Epidermal melanocyte (primary cell): ENCODE measurements at regions not wholly inside any gene's neighbourhood (a gene's known extent, or its start where the extent isn't known, plus 50 kb on each side); places are given as distances from the start of the nearest gene placed in this dataset.
"Not testable (repeated sequence)": the region's sequence is repeated elsewhere in the genome, so short reads cannot be mapped to it uniquely, and the experiment has no call there.

Source experiments
- DNase-seq: peaks from one replicate; pipeline ENCODE4 v3.0.0; 2011; ENCODE audit warnings: low spot score; ENCODE audit not compliant: insufficient read length

DNA sequence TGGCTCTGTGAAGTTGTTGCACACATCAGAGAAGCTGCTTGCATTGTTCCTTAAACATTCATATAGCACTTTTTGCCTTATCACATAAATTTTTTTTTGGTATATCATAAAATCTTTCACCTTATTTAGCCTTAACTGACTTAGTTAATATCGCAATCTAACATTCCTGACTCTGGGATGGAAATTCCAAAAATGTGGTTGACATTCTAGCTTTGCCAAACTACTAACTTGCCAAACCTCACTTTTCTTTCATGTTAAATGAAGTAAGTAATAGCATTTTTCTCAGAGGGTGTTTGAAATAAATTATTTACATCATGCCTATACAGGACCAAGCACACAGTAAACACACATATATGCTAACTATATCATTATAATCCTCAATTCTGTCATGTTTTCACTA lies 736.9 kb upstream of the PCDH9 start:
- DNase-seq: no peak

DNA sequence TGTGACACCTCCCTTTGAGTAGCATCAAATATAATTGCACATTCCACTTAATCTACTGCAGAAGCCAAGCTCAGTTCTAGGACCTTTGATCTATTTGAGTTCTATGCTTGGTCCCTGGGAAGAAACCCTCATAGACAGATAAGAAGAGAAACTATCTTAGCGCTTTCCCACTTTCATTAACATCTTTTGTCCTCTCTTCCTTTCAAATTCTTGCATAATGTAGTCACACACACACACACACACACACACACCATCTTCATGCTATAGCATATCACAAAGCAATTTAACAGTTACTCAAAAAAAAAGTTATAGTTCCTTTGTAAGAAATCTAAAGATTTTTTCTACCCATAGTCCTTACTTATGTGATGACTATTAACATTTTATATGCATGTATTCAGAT lies 735.9 kb upstream of the PCDH9 start:
- no peak for DNase-seq

DNA sequence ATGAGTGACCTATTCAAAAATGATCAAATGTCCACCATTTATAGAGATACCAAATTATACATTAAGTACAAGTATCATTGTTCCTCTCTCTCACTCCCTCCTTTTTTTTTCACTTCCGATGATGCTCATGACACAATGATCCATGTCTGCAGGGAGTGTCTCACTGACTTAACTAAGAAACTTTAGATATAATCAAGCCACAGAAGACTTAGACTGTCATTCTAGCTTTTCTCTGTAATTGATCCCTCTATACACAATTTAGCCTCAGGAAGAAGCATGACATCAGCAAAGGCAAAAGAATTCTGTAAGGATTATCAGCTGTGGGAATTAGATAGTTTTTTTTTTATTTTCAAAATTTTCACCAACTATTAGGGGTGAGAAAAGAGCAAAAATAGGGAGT lies 734.9 kb upstream of the PCDH9 start:
- DNase-seq: no peak

DNA sequence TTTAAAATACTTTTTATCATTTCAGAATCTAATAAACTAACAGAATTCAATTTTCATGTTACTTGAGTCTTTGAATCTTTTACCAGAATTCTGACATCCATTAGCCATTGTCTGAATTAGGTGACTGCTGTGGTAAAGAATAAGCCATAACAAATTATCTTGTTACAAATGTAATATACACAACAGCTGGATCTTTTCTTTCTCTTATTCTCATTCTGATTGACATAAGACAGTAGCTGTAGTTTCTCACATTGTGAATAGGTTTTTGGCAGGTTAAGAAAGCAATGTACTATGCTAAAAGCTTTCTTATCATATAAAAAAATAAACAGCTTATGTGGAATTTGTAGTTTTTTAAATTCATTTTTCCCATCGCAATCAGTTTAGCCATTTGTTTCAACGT lies 734.0 kb upstream of the PCDH9 start:
- DNase-seq: no peak

DNA sequence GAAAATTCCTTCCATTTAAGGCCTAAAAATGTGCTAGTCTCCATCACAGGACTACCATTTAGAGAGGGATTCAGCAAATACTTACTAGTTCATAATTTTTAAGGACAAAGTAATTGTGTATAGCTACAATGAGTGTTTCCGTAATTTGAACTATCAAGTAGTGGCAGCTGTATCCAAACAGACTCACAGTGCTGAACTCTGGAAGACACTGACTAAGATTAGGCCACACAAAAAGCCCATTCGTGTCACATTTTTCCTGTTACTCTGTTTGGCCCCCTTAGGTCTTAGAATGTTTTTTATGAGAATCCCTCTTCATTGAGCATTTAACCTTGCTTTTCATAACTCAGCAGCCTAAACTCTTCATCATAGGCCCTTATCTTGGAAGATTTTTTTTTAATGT lies 731.2 kb upstream of the PCDH9 start:
- DNase-seq: no peak

DNA sequence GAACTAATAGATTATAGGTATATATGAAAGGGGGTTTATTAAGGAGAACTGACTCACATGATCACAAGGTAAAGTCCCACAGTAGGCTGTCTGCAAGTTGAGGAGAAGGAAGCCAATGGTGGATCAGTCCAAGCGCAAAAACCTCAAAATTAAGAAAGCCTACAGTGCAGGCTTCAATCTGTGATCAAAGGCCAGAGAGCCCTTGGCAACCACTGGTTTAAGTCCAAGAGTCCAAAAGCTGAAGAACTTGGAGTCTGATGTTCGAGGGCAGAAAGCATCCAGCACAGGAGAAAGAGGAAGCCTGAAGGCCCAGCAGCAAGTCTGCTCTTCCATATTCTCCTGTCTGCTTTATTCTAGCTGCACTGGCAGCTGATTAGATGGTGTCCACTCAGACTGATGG lies 721.3 kb upstream of the PCDH9 start:
- DNase-seq: no peak

DNA sequence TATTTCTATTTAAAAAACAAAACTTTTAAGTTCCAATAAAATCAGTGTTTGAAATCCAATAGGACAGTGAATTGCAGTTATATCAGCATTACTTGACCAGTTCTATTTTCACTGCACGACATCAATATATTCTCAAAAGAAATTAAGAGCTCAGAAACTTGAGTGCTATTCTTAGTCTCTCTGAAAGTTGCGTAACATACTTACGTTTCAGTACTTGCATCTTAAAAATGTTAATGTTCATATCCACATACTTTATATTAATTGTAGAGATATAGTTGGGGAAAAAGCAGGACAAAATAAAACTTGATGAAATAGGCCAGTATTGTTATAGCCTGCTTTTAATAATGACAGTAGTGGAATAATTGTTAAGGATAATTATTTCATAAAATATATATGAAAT lies 720.5 kb upstream of the PCDH9 start:
- no peak for DNase-seq

DNA sequence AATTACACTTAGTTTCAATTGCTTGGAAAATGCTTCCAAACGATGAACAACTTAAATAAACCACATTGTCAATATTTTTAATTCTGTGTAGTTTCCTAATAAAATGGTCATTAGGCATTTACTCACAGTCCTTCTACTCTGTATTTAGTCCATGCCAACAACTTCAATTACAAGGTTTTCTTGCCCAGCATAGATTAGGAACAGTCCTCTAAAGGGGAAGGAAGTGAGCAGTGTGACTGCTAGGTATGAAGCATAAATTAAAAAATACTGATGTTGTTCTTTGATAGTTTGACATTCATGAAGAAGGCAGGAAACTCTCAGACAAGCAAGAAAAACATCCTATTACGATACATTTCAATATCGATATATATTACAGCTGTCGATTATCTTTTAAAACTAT lies 716.0 kb upstream of the PCDH9 start:
- DNase-seq: no peak

DNA sequence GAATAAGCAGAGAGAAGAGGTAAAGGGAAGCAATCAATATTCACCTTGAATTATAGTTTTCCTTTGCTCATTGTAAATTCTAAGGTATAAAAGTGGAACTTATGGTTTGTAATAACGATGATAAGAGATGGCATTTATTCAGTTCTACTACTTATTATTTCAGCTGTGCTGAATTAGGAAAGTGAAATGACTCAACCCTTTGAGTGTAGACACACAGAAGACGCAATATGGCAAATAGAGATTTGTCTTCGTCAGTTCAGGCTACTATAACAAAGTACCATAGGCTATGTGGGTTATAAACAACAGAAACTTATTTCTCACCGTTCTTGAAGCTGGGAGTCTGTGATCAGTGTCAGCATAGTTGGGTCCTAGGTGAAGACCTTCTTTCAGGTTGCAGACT lies 713.0 kb upstream of the PCDH9 start:
- no peak for DNase-seq

DNA sequence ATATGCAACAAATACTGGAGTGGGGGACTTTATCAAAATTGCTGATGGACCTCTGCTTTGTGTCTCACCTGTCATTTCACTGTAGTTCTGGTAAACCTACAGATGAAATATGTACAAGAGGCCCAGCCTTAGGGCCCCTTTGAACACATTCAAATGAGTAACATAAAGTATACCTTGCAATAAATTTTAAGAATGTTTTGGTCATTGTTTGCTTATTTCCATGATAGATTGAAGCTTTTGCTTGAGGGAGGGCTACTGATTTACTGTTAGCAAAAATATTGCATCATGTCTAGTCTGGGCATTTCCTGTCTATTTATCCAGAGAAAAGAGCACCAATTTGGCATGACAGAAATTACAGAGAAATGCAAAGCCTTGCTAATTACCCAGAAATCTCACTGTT lies 705.5 kb upstream of the PCDH9 start:
- DNase-seq: no peak

DNA sequence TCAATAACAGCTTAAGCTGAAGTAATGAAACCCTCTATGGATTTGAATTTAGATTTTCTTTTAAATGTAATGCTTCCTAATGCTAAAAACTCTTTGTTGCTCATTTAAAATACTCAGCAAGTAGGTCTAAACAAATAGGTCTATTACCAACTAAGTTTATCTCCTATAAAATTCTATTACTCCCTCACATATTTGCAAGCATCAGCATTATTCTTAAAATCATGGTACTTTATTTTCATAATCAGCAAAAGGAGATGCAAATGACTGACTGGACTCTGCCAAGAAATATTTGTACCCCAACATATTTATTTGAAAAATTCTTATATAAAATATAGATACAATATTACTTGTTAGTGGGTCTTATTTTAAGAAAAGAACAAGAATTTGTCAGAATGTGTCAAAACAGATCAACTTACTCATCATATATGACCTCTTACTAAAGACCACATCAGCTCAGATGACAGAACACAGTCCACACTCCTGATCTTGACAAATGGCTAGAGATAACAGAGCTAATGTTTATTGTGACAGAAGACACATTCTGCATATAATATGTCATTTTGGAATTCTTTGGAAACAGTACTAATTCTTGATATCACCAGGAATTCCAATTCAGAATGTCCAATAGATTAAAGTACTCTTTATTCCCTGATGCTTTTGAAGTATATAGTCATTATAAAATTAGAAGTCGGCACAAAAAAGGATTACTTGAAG lies 704.6 kb upstream of the PCDH9 start:
- DNase-seq: no peak

DNA sequence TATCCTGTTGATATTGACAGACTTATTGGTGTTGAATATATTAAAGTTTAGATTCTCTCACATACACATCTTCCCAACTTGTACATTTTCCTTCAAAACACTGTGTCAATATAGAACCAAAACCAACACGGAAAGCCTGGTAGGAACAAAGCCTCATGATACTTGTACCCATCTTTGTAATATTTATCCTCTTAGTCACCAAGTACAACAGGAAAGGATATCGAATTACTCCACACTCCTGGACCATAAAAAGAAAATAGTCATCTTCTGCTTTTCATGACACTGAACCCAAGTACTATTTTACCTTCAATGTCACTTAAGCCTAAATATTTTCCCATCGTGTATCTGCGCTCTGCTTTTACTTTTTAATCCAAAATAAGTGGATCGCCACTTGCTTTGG lies 702.9 kb upstream of the PCDH9 start:
- DNase-seq: no peak

DNA sequence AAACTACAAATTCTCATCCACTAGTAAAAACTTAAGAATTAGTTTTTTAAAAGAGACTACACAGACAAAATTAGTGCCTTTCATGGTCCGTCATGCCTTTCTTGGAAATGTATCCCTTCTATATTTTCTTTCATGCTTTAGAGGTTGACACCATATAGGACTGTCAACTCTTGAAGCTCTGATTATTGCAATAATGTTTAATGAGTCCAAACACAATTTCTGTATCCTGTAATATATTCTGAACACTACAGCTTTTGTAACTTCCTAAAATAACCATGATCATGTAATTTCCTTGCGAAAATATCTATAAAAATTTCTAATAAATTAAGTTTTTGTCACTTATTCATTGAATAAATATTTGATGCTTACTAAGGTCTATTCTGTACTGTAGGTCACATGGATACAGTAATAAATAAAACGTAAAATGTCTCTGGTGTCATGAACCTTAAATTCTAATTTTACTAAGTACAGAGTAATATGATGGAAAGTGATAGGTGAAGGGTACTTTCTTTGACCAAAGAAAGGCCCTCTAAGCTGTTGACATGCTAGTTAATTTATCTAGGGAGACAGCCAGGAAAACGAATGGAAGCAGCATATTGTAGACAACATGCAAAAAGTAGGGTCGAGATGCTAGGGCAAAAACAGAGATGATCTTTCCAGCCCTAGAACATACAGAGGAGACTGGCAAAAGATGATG lies 687.3 kb upstream of the PCDH9 start:
- no peak for DNase-seq

DNA sequence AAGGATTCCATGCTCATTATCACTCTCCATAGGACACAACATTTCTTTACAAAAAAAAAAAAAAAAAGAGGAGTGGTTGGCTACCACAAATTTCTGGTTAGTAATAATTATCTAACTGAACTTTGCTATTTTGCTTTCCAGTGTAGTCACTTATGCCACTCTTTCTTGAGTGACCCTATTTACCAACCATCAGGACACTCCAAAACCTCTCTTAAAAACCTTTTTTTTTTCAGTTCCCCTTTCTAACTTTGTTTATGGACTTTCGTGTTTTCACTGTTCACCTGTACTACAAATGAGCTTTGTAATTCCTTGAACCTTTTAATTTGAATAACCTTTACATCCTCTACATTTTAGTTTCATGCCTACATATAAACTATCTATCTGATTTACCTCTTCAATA lies 686.5 kb upstream of the PCDH9 start:
- DNase-seq: no peak

DNA sequence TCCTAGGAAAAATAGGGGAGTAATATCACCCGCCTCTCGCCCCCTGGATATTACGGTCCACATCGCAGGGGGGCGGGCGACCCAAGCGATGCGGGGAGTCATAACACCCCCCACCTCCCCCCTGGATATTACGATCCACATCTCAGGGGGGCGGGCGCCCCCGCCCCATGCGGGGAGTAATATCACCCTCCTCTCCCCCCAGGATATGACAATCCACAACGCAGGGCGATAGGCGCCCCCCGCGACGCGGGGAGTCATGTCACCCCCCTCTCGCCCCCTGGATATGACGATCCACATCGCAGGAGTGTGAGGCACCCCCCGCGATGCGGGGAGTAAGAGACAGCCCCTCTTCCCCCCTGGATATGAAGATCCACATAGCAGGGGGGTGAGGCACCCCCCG lies 684.4 kb upstream of the PCDH9 start:
- DNase-seq: no peak

DNA sequence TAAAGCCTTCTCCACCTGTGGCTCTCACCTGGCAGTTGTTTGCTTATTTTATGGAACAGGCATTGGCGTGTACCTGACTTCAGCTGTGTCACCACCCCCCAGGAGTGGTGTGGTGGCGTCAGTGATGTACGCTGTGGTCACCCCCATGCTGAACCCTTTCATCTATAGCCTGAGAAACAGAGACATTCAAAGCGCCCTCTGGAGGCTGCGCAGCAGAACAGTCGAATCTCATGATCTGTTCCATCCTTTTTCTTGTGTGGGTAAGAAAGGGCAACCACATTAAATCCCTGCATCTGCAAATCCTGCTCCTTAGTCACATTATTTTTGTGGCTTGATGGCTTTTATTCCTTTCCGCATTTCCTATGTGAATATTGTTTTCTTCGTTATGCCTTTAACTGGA lies 672.8 kb upstream of the PCDH9 start:
- DNase-seq: not testable (repeated sequence)

DNA sequence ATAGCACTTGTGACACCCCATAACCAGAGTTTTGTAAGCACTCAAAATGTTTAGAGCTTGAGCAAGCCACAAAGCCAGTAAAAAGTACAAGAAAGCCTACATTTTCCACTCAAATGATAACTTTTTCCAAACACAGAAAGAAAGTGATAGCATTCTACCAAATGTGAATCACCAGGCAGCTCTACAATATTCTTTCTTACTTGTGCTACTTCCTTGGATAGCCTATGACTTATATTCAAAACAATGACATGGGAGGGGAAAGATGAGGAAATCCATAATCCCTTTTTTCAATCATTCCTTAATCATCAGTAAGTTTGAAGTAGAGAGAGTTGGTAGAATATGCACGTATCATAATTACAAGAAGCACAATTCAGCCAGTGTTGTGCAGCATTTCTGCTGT lies 650.8 kb upstream of the PCDH9 start:
- DNase-seq: no peak

DNA sequence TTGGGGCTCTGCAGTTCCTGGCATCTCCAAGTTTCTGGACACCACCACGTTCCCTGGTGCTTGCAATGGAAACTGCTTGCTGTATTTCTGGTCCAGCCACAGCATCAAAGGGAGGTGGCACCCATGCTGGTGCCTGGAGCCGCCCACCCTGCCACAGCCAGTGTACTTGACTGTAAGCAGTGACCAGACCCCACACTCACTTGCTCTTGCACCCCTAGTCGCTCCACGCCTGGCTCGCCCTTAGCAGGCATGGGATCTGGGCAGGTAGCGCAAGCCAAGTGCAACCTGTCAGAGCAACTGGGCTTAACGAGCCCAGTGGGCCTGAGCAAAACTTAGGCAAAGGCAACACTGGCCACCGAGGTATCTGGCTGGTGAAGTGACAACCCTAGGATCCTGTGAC lies 648.2 kb upstream of the PCDH9 start:
- DNase-seq: no peak

DNA sequence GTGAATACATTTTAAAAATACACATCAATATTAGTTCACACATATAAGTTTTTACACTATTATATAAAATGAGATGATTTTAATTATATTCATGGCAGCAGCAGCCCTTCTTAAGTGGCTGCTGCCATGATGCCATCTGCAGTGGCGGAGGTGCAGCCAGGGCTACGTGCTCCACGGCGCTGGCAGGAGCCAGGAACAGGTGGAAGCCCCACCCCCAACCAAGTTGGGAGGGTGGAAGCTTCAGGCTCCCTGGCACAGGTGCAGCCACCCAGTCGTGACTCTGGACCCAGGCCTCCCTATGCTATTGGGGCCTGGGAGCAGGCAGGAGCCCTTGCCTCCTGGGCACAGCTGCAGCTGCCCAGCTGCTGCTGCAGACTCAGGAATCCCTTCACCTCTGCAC lies 646.9 kb upstream of the PCDH9 start:
- DNase-seq: no peak

DNA sequence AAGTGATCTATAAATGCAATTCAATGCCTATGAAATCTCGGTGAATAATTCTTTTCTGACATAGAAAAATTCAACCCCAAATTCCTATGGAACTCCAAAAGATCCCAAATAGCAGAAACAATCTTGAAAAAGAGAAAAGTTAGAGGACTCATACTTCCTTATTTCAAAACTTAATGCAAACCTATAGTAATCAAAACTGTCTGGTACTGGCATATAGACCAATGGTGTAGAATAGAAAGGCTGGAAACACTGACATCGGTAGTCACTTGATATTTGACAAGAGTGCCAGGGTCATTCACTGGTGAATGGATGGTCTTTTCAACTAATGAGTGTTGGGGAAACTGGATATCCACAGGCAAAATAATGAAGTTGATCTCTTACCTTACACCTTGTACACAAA lies 637.1 kb upstream of the PCDH9 start:
- no peak for DNase-seq

DNA sequence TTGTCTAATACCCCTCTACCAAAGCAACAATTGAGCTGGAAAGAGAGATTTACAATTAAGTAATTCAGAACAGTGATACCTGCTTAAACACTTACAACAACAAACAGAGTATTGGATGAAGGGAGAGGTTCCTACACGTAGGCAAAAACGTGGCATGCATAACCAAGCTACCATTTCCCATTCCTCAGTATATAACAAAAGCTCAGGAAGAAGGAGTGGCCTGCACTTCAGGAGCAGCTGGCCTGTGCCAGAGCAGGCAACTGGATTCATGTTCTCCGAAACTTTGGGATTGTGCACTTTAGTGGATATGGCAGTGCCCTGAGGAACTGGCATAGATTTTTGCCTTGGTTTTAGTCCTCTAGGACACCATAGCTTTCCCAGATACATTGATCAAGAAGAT lies 630.2 kb upstream of the PCDH9 start:
- no peak for DNase-seq

DNA sequence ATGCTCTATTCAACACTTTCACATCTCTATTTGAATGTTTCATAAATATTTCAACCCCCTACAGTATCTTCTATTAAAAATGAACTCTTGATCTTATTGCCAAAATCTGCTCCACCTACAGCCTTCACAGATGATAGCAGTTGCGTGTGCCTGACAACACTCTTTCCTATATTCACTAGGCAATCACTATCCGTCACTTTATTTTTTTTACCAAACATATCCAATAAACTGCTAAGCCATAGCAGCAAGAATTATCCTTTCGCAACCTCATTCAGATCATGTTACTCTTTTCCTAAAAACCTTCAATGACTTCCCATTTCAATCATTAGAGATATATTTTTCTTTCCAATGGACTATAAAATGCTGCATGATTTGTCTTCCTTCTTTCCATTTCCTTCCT lies 629.8 kb upstream of the PCDH9 start:
- no peak for DNase-seq

DNA sequence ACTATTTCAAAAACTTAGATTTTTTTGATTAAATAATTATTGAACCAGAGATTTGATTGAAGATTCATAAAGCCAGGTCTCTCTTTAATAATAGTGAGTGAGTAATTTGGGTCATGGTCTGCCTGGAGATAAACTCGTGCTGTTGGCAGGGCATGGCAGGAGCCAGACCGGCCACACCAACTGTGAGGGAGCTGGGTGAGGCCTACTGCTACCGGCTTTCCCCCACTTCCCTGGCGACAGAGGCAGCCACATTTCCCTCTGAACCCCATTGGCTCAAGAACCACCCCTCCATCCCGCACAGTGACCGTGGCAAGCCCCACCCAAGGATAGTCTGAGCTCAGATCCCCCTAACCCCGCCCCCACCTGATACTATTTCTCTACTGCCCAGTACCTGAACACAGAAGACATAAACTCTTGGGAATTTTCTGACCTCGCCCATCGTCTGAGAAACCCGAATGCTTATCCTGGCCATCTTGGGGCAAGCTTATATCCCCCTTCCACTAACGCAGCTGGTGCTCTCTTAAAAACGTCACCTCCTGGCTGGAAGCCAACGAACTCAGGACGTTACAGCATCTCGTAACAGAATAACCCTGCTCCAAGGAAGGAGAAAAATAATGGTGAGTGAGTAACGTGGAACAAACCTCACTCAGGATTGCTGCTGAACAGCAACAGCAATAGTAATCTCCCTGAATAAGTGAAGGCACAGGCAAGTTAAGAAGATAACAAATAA lies 627.6 kb upstream of the PCDH9 start:
- no peak for DNase-seq
